Fibroblast of villous mesenchyme (primary cell): ENCODE measurements at regions not wholly inside any gene's neighbourhood (a gene's known extent, or its start where the extent isn't known, plus 50 kb on each side); places are given as distances from the start of the nearest gene placed in this dataset.

Experiments
- DNase-seq: peaks from one replicate; pipeline ENCODE4 v3.0.0-alpha.2; 2010; ENCODE audit warnings: low read depth
- H3K4me3 ChIP-seq: 2 replicates; pipeline ENCODE4 v1.5.1; 2011; ENCODE audit warnings: low read depth, mild to moderate bottlenecking, low read length
- TF ChIP-seq, protein P1 (sequence below): IDR thresholded peaks from 2 replicates; pipeline ENCODE4 v1.5.1; 2012; ENCODE audit warnings: low read depth, mild to moderate bottlenecking, low read length; ENCODE audit not compliant: insufficient read depth

DNA sequence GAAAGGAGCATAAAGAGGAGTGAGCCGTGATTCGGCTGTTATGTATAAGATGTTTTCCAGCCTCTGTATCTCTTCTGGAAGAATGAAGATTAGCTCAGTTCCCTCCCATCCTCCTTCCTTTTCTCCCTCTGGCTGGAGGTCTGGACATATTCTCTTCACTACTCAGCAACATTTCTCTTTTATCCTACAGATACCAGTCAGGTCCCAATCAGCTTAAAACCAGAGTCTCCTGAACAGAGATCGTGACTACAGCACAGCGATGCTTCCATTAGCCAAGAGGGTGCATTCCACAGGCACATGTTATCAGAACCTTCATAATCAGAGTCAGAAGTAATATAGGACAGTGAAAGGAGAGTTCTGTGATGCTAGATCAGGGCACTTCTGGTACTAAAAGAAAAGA is 133.9 kb upstream of the SOX4 start:
- H3K4me3 ChIP-seq = no peak overlapping the region
- TF ChIP-seq, protein P1, sequence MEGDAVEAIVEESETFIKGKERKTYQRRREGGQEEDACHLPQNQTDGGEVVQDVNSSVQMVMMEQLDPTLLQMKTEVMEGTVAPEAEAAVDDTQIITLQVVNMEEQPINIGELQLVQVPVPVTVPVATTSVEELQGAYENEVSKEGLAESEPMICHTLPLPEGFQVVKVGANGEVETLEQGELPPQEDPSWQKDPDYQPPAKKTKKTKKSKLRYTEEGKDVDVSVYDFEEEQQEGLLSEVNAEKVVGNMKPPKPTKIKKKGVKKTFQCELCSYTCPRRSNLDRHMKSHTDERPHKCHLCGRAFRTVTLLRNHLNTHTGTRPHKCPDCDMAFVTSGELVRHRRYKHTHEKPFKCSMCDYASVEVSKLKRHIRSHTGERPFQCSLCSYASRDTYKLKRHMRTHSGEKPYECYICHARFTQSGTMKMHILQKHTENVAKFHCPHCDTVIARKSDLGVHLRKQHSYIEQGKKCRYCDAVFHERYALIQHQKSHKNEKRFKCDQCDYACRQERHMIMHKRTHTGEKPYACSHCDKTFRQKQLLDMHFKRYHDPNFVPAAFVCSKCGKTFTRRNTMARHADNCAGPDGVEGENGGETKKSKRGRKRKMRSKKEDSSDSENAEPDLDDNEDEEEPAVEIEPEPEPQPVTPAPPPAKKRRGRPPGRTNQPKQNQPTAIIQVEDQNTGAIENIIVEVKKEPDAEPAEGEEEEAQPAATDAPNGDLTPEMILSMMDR = no peak
- no peak for DNase-seq

GRCh38 chr6:21461844-21462518 is 131.6 kb upstream of the SOX4 start:
- TF ChIP-seq, protein P1 = no peak
- H3K4me3 ChIP-seq = no peak overlapping the region
- DNase-seq = no peak

- H3K4me3 ChIP-seq = no peak overlapping the region
- TF ChIP-seq, protein P1 = no peak
- no peak for DNase-seq
These were observed 131.1 kb upstream of the SOX4 start for GRCh38 chr6:21462519-21462852.

GRCh38 chr6:21467091-21467490 is 126.5 kb upstream of the SOX4 start:
- no peak for DNase-seq
- no peak overlapping the region for H3K4me3 ChIP-seq
- TF ChIP-seq, protein P1 = no peak

- no peak for DNase-seq
- TF ChIP-seq, protein P1 = no peak
- H3K4me3 ChIP-seq = no peak overlapping the region
These were observed 125.1 kb upstream of the SOX4 start for GRCh38 chr6:21468461-21468860.

DNA sequence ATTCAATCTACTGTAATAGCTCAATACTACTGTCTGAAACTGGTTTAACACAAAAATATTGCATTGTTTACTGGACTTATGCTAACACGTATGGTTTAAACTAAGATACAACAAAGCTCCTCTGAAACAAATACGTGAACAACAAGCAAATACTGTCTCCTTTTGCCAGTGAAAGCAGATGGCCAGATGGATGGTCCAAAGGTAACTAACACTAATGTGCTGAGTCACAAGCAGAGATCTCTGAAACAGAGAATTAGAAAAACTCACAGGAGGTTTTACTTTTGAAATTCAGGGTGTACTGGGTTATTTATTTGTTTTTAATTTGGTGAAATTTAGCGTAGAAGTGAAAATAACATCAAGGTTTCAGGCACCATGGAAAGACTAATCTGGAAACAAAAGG is 124.3 kb upstream of the SOX4 start:
- TF ChIP-seq, protein P1 = no peak
- DNase-seq = no peak

GRCh38 chr6:21476112-21476511 is 117.4 kb upstream of the SOX4 start:
- TF ChIP-seq, protein P1 = no peak
- no peak overlapping the region for H3K4me3 ChIP-seq
- no peak for DNase-seq

More for the DNA sequence above, 124.3 kb upstream of the SOX4 start:
- H3K4me3 ChIP-seq = no peak overlapping the region
